Neural cell (in vitro differentiated cells): ENCODE measurements at regions not wholly inside any gene's neighbourhood (a gene's known extent, or its start where the extent isn't known, plus 50 kb on each side); places are given as distances from the start of the nearest gene placed in this dataset.

Experiments used
- H2AFZ ChIP-seq: fragments of 200-600, 300-800 bp; sonication (generic), shearing (Covaris generic); 2 replicates; pipeline ENCODE4 v1.6.0; 2014; ENCODE audit warnings: low read depth, mild to moderate bottlenecking, antibody characterized with exemption, low read length, moderate library complexity
- H3F3A ChIP-seq: fragments of 200-600 bp; shearing (Covaris generic); 2 replicates; pipeline ENCODE4 v1.6.1; 2016; ENCODE audit warnings: mild to moderate bottlenecking, moderate library complexity, mixed read lengths, antibody characterized with exemption, low read length; ENCODE audit not compliant: insufficient read depth, poor library complexity, severe bottlenecking
- H3K27ac ChIP-seq: fragments of 200-600, 300-800 bp; sonication (generic), shearing (Covaris generic); 2 replicates; pipeline ENCODE4 v1.5.1; 2014; ENCODE audit warnings: mild to moderate bottlenecking, low read length, moderate library complexity
- H3K27me3 ChIP-seq: fragments of 300-800, 200-600 bp; sonication (generic), shearing (Covaris generic); 2 replicates; pipeline ENCODE4 v1.6.0; 2014; ENCODE audit warnings: mild to moderate bottlenecking, low read depth, low read length, moderate library complexity; ENCODE audit not compliant: insufficient read depth
- H3K36me3 ChIP-seq: fragments of 300-800, 200-600 bp; sonication (generic), shearing (Covaris generic); 2 replicates; pipeline ENCODE4 v1.5.1; 2014; ENCODE audit warnings: mild to moderate bottlenecking, antibody characterized with exemption, low read length, moderate library complexity; ENCODE audit not compliant: insufficient read depth
- H3K4me2 ChIP-seq: fragments of 300-800, 200-600 bp; sonication (generic), shearing (Covaris generic); 2 replicates; pipeline ENCODE4 v1.6.0; 2014; ENCODE audit warnings: mild to moderate bottlenecking, low read length
- H3K4me3 ChIP-seq: fragments of 300-800, 200-600 bp; sonication (generic), shearing (Covaris generic); 2 replicates; pipeline ENCODE4 v1.5.1; 2014; ENCODE audit warnings: mild to moderate bottlenecking, low read length, moderate library complexity
- H3K79me2 ChIP-seq: fragments of 200-600 bp; shearing (Covaris generic); replicated peaks from 2 replicates; pipeline ENCODE4 v1.6.0; 2014; ENCODE audit warnings: mild to moderate bottlenecking, low read length, moderate library complexity; ENCODE audit not compliant: insufficient read depth
- H3K9ac ChIP-seq: fragments of 300-800, 200-600 bp; sonication (generic), shearing (Covaris generic); 2 replicates; pipeline ENCODE4 v1.6.1; 2016; ENCODE audit warnings: mild to moderate bottlenecking, low read length, mixed read lengths
- H3K9me2 ChIP-seq: fragments of 200-600 bp; shearing (Covaris generic); 2 replicates; pipeline ENCODE4 v1.6.1; 2016; ENCODE audit warnings: mild to moderate bottlenecking, low read length, mixed read lengths; ENCODE audit not compliant: insufficient read depth
- H3K9me3 ChIP-seq: fragments of 200-600, 300-800 bp; sonication (generic), shearing (Covaris generic); 2 replicates; pipeline ENCODE4 v1.6.1; 2016; ENCODE audit warnings: mild to moderate bottlenecking, mixed run types, low read length, moderate library complexity, mixed read lengths
- H4K20me1 ChIP-seq: fragments of 200-600 bp; shearing (Covaris generic); 2 replicates; pipeline ENCODE4 v1.6.1; 2016; ENCODE audit warnings: mild to moderate bottlenecking, mixed run types; ENCODE audit not compliant: insufficient read depth
- CTCF ChIP-seq: fragments of 450-650 bp; IDR thresholded peaks from 2 replicates; pipeline ENCODE4 v1.5.1; 2014; ENCODE audit warnings: antibody characterized with exemption, mild to moderate bottlenecking, moderate library complexity; ENCODE audit not compliant: poor library complexity, severe bottlenecking
- EP300 ChIP-seq: fragments of 450-650 bp; conservative IDR thresholded peaks from 2 replicates; pipeline ENCODE4 v1.6.1; 2014; ENCODE audit warnings: antibody characterized with exemption, mild to moderate bottlenecking, moderate library complexity; ENCODE audit not compliant: poor library complexity, severe bottlenecking
- EZH2 ChIP-seq: fragments of 200-600, 300-800 bp; shearing (Covaris generic), sonication (generic); IDR thresholded peaks from 2 replicates; pipeline ENCODE4 v1.6.1; 2014; ENCODE audit warnings: antibody characterized with exemption, low read length, borderline replicate concordance, mild to moderate bottlenecking; ENCODE audit not compliant: insufficient read depth, poor library complexity, severe bottlenecking
- MXI1 ChIP-seq: fragments of 450-650 bp; conservative IDR thresholded peaks from 2 replicates; pipeline ENCODE4 v1.6.1; 2014; ENCODE audit warnings: antibody characterized with exemption, mild to moderate bottlenecking; ENCODE audit not compliant: poor library complexity, severe bottlenecking
- POLR2AphosphoS5 ChIP-seq: IDR thresholded peaks from 2 replicates; pipeline ENCODE4 v1.6.1; 2012
- RAD21 ChIP-seq: fragments of 450-650 bp; conservative IDR thresholded peaks from 2 replicates; pipeline ENCODE4 v1.6.1; 2014; ENCODE audit warnings: antibody characterized with exemption, mild to moderate bottlenecking, moderate library complexity
- REST ChIP-seq: IDR thresholded peaks from 2 replicates; pipeline ENCODE4 v1.6.1; 2012; ENCODE audit warnings: borderline replicate concordance
- SMC3 ChIP-seq: fragments of 450-650 bp; conservative IDR thresholded peaks from 2 replicates; pipeline ENCODE4 v1.6.1; 2014; ENCODE audit warnings: antibody characterized with exemption, mild to moderate bottlenecking, moderate library complexity; ENCODE audit not compliant: poor library complexity
- TAF1 ChIP-seq: IDR thresholded peaks from 2 replicates; pipeline ENCODE4 v1.6.1; 2012; ENCODE audit warnings: low read depth

- TF ChIP-seq POLR2AphosphoS5, result no peak
- TF ChIP-seq RAD21, result no peak
- TF ChIP-seq REST, result no peak
- TF ChIP-seq TAF1, result no peak
- TF ChIP-seq EZH2, result no peak
- no peak for TF ChIP-seq MXI1
- TF ChIP-seq SMC3, result no peak
- H3K9ac ChIP-seq, result no peak overlapping the region
- no peak overlapping the region for H3K4me3 ChIP-seq
- H3K4me2 ChIP-seq, result no peak overlapping the region
- no peaks in the 10 kb centered on the region for H3K27me3 ChIP-seq
- H3K79me2 ChIP-seq, result no peaks in the 10 kb centered on the region
- H4K20me1 ChIP-seq, result no peaks in the 10 kb centered on the region
- no peaks in the 10 kb centered on the region for H3K9me3 ChIP-seq
- H3K27ac ChIP-seq, result no peak overlapping the region
- H3K9me2 ChIP-seq, result no peaks in the 10 kb centered on the region
- H2AFZ ChIP-seq, result no peak overlapping the region
- H3K36me3 ChIP-seq, result no peaks in the 10 kb centered on the region
- H3F3A ChIP-seq, result no peaks in the 10 kb centered on the region
Observed at GRCh38 chrX:140337263-140337662, 167.6 kb downstream of the SOX3 start.

- no peaks in the 10 kb centered on the region for H3K79me2 ChIP-seq
- H3K9ac ChIP-seq, result no peak overlapping the region
- TF ChIP-seq EP300 (no peak), MXI1 (no peak), RAD21 (no peak), POLR2AphosphoS5 (no peak), TAF1 (no peak), SMC3 (no peak)
- no peak overlapping the region for H3K4me3 ChIP-seq
- H3K27me3 ChIP-seq, result no peaks in the 10 kb centered on the region
- H3K4me2 ChIP-seq, result no peak overlapping the region
- H3K9me2 ChIP-seq, result no peaks in the 10 kb centered on the region
- no peak overlapping the region for H2AFZ ChIP-seq
- no peaks in the 10 kb centered on the region for H4K20me1 ChIP-seq
- H3K27ac ChIP-seq, result no peak overlapping the region
- no peaks in the 10 kb centered on the region for H3K9me3 ChIP-seq
- H3F3A ChIP-seq, result no peaks in the 10 kb centered on the region
- H3K36me3 ChIP-seq, result no peaks in the 10 kb centered on the region
Observed at GRCh38 chrX:140318296-140318695, 186.6 kb downstream of the SOX3 start.

GRCh38 chrX:140317462-140317861, 187.4 kb downstream of the SOX3 start:
- Histone ChIP-seq H3K9me2 (no peaks in the 10 kb centered on the region), H3K79me2 (no peaks in the 10 kb centered on the region), H3K4me3 (no peak overlapping the region), H3K27me3 (no peaks in the 10 kb centered on the region), H3K27ac (no peak overlapping the region), H3K36me3 (no peaks in the 10 kb centered on the region), H3F3A (no peaks in the 10 kb centered on the region), H3K9ac (no peak overlapping the region), H3K9me3 (no peaks in the 10 kb centered on the region), H3K4me2 (no peak overlapping the region), H2AFZ (no peak overlapping the region), H4K20me1 (no peaks in the 10 kb centered on the region)
- TF ChIP-seq RAD21, result no peak
- TF ChIP-seq EZH2, result no peak
- TF ChIP-seq TAF1, result no peak
- TF ChIP-seq REST, result no peak
- no peak for TF ChIP-seq POLR2AphosphoS5
- no peak for TF ChIP-seq CTCF
- TF ChIP-seq SMC3, result no peak
- no peak for TF ChIP-seq MXI1
- TF ChIP-seq EP300, result no peak
